ENCODE measurements at regions not wholly inside any gene's neighbourhood (a gene's known extent, or its start where the extent isn't known, plus 50 kb on each side); places are given as distances from the start of the nearest gene placed in this dataset.
"Not testable (repeated sequence)": the region's sequence is repeated elsewhere in the genome, so short reads cannot be mapped to it uniquely, and the experiment has no call there.

- no peak for DNase-seq
These were observed 131.2 kb upstream of the HDDC2 start for GRCh38 chr6:125432963-125433362.

- DNase-seq, result no peak
These were observed 133.0 kb upstream of the HDDC2 start for GRCh38 chr6:125434760-125435159.

GRCh38 chr6:125439512-125439911 lies 137.7 kb upstream of the HDDC2 start:
- DNase-seq, result no peak

- no peak for DNase-seq
These were observed 142.5 kb upstream of the HDDC2 start for GRCh38 chr6:125444006-125444923.

- no peak for DNase-seq
These were observed 143.3 kb upstream of the HDDC2 start for GRCh38 chr6:125445054-125445453.

GRCh38 chr6:125446011-125446410 lies 144.2 kb upstream of the HDDC2 start:
- no peak for DNase-seq

GRCh38 chr6:125451750-125452149 lies 150.0 kb upstream of the HDDC2 start:
- no peak for DNase-seq

GRCh38 chr6:125453516-125453915 lies 151.7 kb upstream of the HDDC2 start:
- no peak for DNase-seq

GRCh38 chr6:125454351-125454750 lies 152.6 kb upstream of the HDDC2 start:
- no peak for DNase-seq

- DNase-seq, result not testable (repeated sequence)
These were observed 156.7 kb upstream of the HDDC2 start for GRCh38 chr6:125458493-125458892.

- not testable (repeated sequence) for DNase-seq
These were observed 163.6 kb upstream of the HDDC2 start for GRCh38 chr6:125465332-125465731.

- no peak for DNase-seq
These were observed 168.1 kb upstream of the HDDC2 start for GRCh38 chr6:125469915-125470314.

- no peak for DNase-seq
These were observed 169.9 kb upstream of the HDDC2 start for GRCh38 chr6:125471667-125472066.

- no peak for DNase-seq
These were observed 172.3 kb upstream of the HDDC2 start for GRCh38 chr6:125474061-125474460.

- DNase-seq, result no peak
These were observed 175.4 kb upstream of the HDDC2 start for GRCh38 chr6:125477156-125477555.

- DNase-seq, result no peak
These were observed 176.1 kb upstream of the HDDC2 start for GRCh38 chr6:125477844-125478243.

- no peak for DNase-seq
These were observed 178.4 kb upstream of the HDDC2 start for GRCh38 chr6:125480146-125480545.

- DNase-seq, result no peak
These were observed 178.8 kb upstream of the HDDC2 start for GRCh38 chr6:125480571-125480970.

GRCh38 chr6:125481056-125481455 lies 179.3 kb upstream of the HDDC2 start:
- no peak for DNase-seq

GRCh38 chr6:125485757-125486156 lies 184.0 kb upstream of the HDDC2 start:
- DNase-seq, result no peak

- peak; percentile 0 for DNase-seq
These were observed 185.1 kb upstream of the HDDC2 start for GRCh38 chr6:125486881-125487280.

- no peak for DNase-seq
These were observed 188.0 kb upstream of the HDDC2 start for GRCh38 chr6:125489579-125490285.

- DNase-seq, result no peak
These were observed 190.3 kb upstream of the HDDC2 start for GRCh38 chr6:125491860-125492618.

Data from NCI-H1694 (cell line).